Mammary epithelial cell (primary cell): ENCODE measurements at regions not wholly inside any gene's neighbourhood (a gene's known extent, or its start where the extent isn't known, plus 50 kb on each side); places are given as distances from the start of the nearest gene placed in this dataset.

Experiments used
- EZH2 ChIP-seq: IDR thresholded peaks from 2 replicates; pipeline ENCODE4 v1.6.1; 2012; ENCODE audit warnings: low read length, inconsistent platforms, borderline replicate concordance
- TF ChIP-seq, protein P1 (sequence below), 2 donors: IDR thresholded peaks in 1 of 2; conservative IDR thresholded peaks in 1 of 2; 2 replicates each; pipeline ENCODE4 v1.5.1; 2011 to 2012; ENCODE audit warnings: inconsistent platforms in 2 of 2, low read length in 2 of 2, mild to moderate bottlenecking in 2 of 2, control low read depth in 1 of 2, low read depth in 1 of 2; ENCODE audit not compliant: insufficient read depth in 1 of 2; ENCODE audit errors: extremely low read depth in 1 of 2

DNA sequence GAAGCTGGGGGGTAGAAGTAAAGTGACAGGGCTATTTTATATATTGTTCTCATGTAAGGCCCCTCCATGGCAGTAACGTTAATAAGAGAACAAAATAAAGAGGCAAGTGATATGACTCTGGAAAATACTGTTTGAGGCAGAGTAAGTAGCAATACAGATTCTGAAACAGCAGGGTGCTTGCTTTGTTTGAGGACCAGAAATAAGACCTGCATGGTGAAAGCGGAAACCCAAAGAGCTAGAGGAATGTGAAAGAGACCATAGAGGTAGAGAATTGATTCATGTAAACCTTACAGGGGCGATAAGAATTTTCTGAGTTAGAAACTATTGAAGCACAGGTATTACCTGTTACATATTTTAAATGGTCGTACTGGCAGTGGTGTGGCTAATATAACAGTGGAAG lies 1517.1 kb downstream of the SI start:
- TF ChIP-seq, protein P1, sequence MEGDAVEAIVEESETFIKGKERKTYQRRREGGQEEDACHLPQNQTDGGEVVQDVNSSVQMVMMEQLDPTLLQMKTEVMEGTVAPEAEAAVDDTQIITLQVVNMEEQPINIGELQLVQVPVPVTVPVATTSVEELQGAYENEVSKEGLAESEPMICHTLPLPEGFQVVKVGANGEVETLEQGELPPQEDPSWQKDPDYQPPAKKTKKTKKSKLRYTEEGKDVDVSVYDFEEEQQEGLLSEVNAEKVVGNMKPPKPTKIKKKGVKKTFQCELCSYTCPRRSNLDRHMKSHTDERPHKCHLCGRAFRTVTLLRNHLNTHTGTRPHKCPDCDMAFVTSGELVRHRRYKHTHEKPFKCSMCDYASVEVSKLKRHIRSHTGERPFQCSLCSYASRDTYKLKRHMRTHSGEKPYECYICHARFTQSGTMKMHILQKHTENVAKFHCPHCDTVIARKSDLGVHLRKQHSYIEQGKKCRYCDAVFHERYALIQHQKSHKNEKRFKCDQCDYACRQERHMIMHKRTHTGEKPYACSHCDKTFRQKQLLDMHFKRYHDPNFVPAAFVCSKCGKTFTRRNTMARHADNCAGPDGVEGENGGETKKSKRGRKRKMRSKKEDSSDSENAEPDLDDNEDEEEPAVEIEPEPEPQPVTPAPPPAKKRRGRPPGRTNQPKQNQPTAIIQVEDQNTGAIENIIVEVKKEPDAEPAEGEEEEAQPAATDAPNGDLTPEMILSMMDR (conservative IDR thresholded peaks at IDR 0.05 in 1 of 2, IDR thresholded peaks at IDR 0.05 in 1 of 2; ENCODE audit: extremely low read depth in 1 of 2, insufficient read depth in 1 of 2, low read depth in 1 of 2, low read length in 2 of 2), result no peak
- no peak for TF ChIP-seq EZH2
